Parathyroid adenoma (tissue), 2 donors: ENCODE measurements at regions not wholly inside any gene's neighbourhood (a gene's known extent, or its start where the extent isn't known, plus 50 kb on each side); places are given as distances from the start of the nearest gene placed in this dataset.

Experiments used
- H2AFZ ChIP-seq: fragments of 300-600 bp; sonication (generic); one replicate; pipeline ENCODE4 v1.7.0; 2017; ENCODE audit warnings: antibody characterized with exemption, mild to moderate bottlenecking
- H3K27ac ChIP-seq: fragments of 300-600 bp; sonication (generic); one replicate; pipeline ENCODE4 v1.7.0; 2017
- H3K27me3 ChIP-seq: fragments of 300-600 bp; sonication (generic); one replicate; pipeline ENCODE4 v1.7.0; 2017; ENCODE audit warnings: low read length; ENCODE audit not compliant: control insufficient read depth, insufficient read depth
- H3K36me3 ChIP-seq: fragments of 300-600 bp; sonication (generic); one replicate; pipeline ENCODE4 v1.7.0; 2017; ENCODE audit warnings: low read length; ENCODE audit not compliant: control insufficient read depth, insufficient read depth
- H3K4me1 ChIP-seq: fragments of 300-600 bp; sonication (generic); one replicate; pipeline ENCODE4 v1.7.0; 2017; ENCODE audit warnings: control low read depth
- H3K4me2 ChIP-seq: fragments of 300-600 bp; sonication (generic); one replicate; pipeline ENCODE4 v1.7.0; 2017; ENCODE audit warnings: low read length
- H3K4me3 ChIP-seq: fragments of 300-600 bp; sonication (generic); one replicate; pipeline ENCODE4 v1.7.0; 2017; ENCODE audit warnings: low read depth, low read length
- H3K79me2 ChIP-seq: fragments of 300-600 bp; sonication (generic); one replicate; pipeline ENCODE4 v1.7.0; 2017; ENCODE audit warnings: control low read depth
- H3K9ac ChIP-seq: fragments of 300-600 bp; sonication (generic); one replicate; pipeline ENCODE4 v1.7.0; 2017; ENCODE audit warnings: mild to moderate bottlenecking
- H3K9me3 ChIP-seq: fragments of 300-600 bp; sonication (generic); one replicate; pipeline ENCODE4 v1.7.0; 2017; ENCODE audit warnings: low read length; ENCODE audit not compliant: control insufficient read depth
- TF ChIP-seq, protein P1 (sequence below): fragments of 300-600 bp; sonication (generic); IDR thresholded peaks from one replicate; pipeline ENCODE4 v1.7.0; 2017; ENCODE audit warnings: antibody characterized with exemption, mild to moderate bottlenecking
- donor health status: primary hyperparathyroidism.

- Histone ChIP-seq H3K27me3 (no peaks in the 10 kb centered on the region), H3K4me1 (no peaks in the 10 kb centered on the region), H3K9ac (no peak overlapping the region), H3K4me2 (no peak overlapping the region), H3K36me3 (no peaks in the 10 kb centered on the region), H3K79me2 (no peaks in the 10 kb centered on the region), H3K9me3 (no peaks in the 10 kb centered on the region), H3K4me3 (no peak overlapping the region), H2AFZ (no peak overlapping the region), H3K27ac (no peak overlapping the region)
- TF ChIP-seq, protein P1, sequence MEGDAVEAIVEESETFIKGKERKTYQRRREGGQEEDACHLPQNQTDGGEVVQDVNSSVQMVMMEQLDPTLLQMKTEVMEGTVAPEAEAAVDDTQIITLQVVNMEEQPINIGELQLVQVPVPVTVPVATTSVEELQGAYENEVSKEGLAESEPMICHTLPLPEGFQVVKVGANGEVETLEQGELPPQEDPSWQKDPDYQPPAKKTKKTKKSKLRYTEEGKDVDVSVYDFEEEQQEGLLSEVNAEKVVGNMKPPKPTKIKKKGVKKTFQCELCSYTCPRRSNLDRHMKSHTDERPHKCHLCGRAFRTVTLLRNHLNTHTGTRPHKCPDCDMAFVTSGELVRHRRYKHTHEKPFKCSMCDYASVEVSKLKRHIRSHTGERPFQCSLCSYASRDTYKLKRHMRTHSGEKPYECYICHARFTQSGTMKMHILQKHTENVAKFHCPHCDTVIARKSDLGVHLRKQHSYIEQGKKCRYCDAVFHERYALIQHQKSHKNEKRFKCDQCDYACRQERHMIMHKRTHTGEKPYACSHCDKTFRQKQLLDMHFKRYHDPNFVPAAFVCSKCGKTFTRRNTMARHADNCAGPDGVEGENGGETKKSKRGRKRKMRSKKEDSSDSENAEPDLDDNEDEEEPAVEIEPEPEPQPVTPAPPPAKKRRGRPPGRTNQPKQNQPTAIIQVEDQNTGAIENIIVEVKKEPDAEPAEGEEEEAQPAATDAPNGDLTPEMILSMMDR, result no peak
Measured at GRCh38 chr16:63326736-63327339, 1290.6 kb upstream of the CDH8 start.

GRCh38 chr16:63323722-63324705 is 1287.8 kb upstream of the CDH8 start:
- Histone ChIP-seq H3K27me3 (no peaks in the 10 kb centered on the region), H3K27ac (no peak overlapping the region), H3K36me3 (no peaks in the 10 kb centered on the region), H3K4me1 (no peaks in the 10 kb centered on the region), H3K9ac (no peak overlapping the region), H2AFZ (no peak overlapping the region), H3K4me3 (no peak overlapping the region), H3K9me3 (no peaks in the 10 kb centered on the region), H3K79me2 (no peaks in the 10 kb centered on the region), H3K4me2 (no peak overlapping the region)
- TF ChIP-seq, protein P1, result no peak

DNA sequence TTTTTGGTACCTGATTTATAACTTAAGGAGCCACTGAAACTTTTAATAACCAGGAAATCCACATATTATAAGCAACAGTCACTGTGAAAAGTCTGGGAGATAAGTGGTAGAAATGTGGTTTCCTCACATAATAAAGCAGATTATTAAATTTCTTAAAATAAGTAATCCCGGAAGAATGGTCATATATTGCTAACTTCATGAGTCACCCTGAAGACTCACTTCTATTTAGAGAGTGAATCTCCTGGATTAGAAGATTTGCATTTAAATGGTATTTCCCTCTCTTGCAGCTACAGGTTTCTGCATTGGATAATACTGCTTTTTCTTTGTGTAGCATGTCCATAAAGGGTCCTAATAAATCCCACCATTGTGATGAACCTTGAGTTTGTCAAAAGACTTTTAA is 1286.8 kb upstream of the CDH8 start:
- no peaks in the 10 kb centered on the region for H3K36me3 ChIP-seq
- no peaks in the 10 kb centered on the region for H3K27me3 ChIP-seq
- no peaks in the 10 kb centered on the region for H3K79me2 ChIP-seq
- TF ChIP-seq, protein P1, result no peak
- H3K4me2 ChIP-seq, result no peak overlapping the region
- H3K9me3 ChIP-seq, result no peaks in the 10 kb centered on the region
- no peaks in the 10 kb centered on the region for H3K4me1 ChIP-seq
- no peak overlapping the region for H2AFZ ChIP-seq
- H3K4me3 ChIP-seq, result no peak overlapping the region
- no peak overlapping the region for H3K27ac ChIP-seq
- H3K9ac ChIP-seq, result no peak overlapping the region

DNA sequence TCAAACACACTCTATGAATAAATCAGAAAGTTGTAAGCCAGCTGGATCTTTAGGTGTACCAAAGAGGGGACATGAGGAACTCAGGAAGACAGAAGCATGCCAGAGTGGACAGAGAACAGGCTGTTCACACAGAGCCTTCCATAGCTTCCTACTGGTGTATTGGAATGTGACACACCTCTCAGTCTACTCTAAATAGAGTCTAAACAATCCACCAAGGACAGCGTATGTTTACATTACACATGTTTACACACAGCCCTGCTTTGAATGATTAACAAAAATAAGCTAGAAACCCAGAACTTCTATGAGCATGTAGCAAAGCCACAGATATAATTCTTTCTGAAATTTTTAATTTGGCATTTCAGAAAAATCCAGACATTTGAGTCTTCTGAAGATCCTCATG is 1279.0 kb upstream of the CDH8 start:
- TF ChIP-seq, protein P1, result no peak
- Histone ChIP-seq H2AFZ (no peak overlapping the region), H3K4me1 (no peaks in the 10 kb centered on the region), H3K27me3 (no peaks in the 10 kb centered on the region), H3K4me3 (no peak overlapping the region), H3K79me2 (no peaks in the 10 kb centered on the region), H3K9me3 (no peaks in the 10 kb centered on the region), H3K9ac (no peak overlapping the region), H3K36me3 (no peaks in the 10 kb centered on the region), H3K27ac (no peak overlapping the region), H3K4me2 (no peak overlapping the region)
